KMS-11 (cell line): ENCODE measurements at regions not wholly inside any gene's neighbourhood (a gene's known extent, or its start where the extent isn't known, plus 50 kb on each side); places are given as distances from the start of the nearest gene placed in this dataset.

Experiments used
- H2AFZ ChIP-seq: fragments of 200-600 bp; sonication (generic); 2 replicates; pipeline ENCODE4 v1.6.1; 2016; ENCODE audit warnings: antibody characterized with exemption, mixed run types, low read depth
- H3K27ac ChIP-seq: fragments of 200-600 bp; sonication (generic); 2 replicates; pipeline ENCODE4 v1.6.1; 2016; ENCODE audit warnings: mild to moderate bottlenecking, mixed run types
- H3K27me3 ChIP-seq: fragments of 200-600 bp; sonication (generic); 2 replicates; pipeline ENCODE4 v1.6.1; 2017; ENCODE audit warnings: mild to moderate bottlenecking, low read depth, mixed run types, moderate library complexity; ENCODE audit not compliant: insufficient read depth
- H3K36me3 ChIP-seq: fragments of 200-600 bp; sonication (generic); 2 replicates; pipeline ENCODE4 v1.6.1; 2017; ENCODE audit warnings: mild to moderate bottlenecking, mixed run types; ENCODE audit not compliant: insufficient read depth
- H3K4me1 ChIP-seq: fragments of 200-600 bp; sonication (generic); 2 replicates; pipeline ENCODE4 v1.6.1; 2016; ENCODE audit warnings: mild to moderate bottlenecking, low read depth, mixed run types; ENCODE audit not compliant: poor library complexity, severe bottlenecking
- H3K4me2 ChIP-seq: fragments of 200-600 bp; sonication (generic); 2 replicates; pipeline ENCODE4 v1.7.0; 2016; ENCODE audit warnings: mild to moderate bottlenecking, mixed run types
- H3K4me3 ChIP-seq: fragments of 200-600 bp; sonication (generic); IDR thresholded peaks from 2 replicates; pipeline ENCODE4 v1.6.1; 2017; ENCODE audit warnings: low read depth, low read length, mixed read lengths; ENCODE audit not compliant: insufficient read depth
- H3K79me2 ChIP-seq: fragments of 200-600 bp; sonication (generic); 2 replicates; pipeline ENCODE4 v1.6.1; 2016; ENCODE audit warnings: low read depth, mixed run types; ENCODE audit not compliant: insufficient read depth
- H3K9ac ChIP-seq: fragments of 200-600 bp; sonication (generic); 2 replicates; pipeline ENCODE4 v1.6.1; 2016; ENCODE audit warnings: mild to moderate bottlenecking, mixed run types
- H4K20me1 ChIP-seq: fragments of 200-600 bp; sonication (generic); 2 replicates; pipeline ENCODE4 v1.6.1; 2016; ENCODE audit warnings: mild to moderate bottlenecking, mixed run types; ENCODE audit not compliant: insufficient read depth
- CTCF ChIP-seq: fragments of 200-600 bp; sonication (generic); conservative IDR thresholded peaks from 2 replicates; pipeline ENCODE4 v1.6.1; 2017; ENCODE audit warnings: low read depth, mild to moderate bottlenecking, antibody characterized with exemption, low read length, moderate library complexity, mixed read lengths

DNA sequence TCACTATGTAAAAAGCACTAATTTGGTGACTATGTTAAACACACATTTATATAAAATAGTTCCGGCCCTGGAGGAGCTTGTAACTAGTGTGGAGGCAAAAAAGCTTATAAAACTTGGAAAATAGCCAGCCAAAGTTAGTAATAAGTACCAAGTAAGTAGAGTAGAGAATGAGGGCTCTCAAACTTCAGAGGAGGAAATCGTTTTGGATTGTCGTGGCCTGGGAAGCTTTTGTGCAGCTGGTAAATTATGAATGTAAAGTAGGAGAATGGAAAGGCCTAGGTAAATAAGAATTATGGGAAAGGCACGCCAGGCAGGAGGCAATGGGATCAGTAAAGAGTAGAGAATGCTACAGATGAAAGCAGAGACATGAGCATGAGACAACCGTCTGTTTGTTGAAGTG lies 832.7 kb upstream of the ZNF608 start:
- no peak overlapping the region for H3K4me2 ChIP-seq
- H3K36me3 ChIP-seq, result no peaks in the 10 kb centered on the region
- H3K27me3 ChIP-seq, result no peaks in the 10 kb centered on the region
- no peaks in the 10 kb centered on the region for H3K4me1 ChIP-seq
- H3K27ac ChIP-seq, result no peak overlapping the region
- no peak for TF ChIP-seq CTCF
- H4K20me1 ChIP-seq, result no peaks in the 10 kb centered on the region
- H2AFZ ChIP-seq, result no peak overlapping the region
- H3K4me3 ChIP-seq, result no peak overlapping the region
- H3K9ac ChIP-seq, result no peak overlapping the region
- H3K79me2 ChIP-seq, result no peaks in the 10 kb centered on the region

DNA sequence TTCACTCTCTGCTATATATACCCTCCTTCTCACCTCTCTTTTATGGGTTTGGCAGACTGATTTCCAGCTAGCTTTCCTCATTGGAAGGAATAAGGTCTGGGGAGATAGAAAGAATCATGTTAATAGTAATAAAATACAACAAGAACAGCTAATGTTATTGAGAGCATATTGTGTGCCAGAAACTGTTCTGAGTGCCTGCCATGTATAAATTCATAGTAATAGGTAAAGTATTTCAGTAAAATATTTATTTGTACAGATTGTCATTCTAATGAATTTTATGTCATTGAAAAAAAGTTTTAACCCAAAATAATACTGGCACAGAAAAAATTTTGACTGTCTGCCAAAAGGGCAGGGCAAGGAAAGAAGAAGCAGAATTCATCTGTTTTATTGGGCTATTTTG lies 834.9 kb upstream of the ZNF608 start:
- H3K79me2 ChIP-seq, result no peaks in the 10 kb centered on the region
- H3K4me3 ChIP-seq, result no peak overlapping the region
- TF ChIP-seq CTCF, result no peak
- no peaks in the 10 kb centered on the region for H4K20me1 ChIP-seq
- no peak overlapping the region for H3K9ac ChIP-seq
- H3K27ac ChIP-seq, result no peak overlapping the region
- H3K4me1 ChIP-seq, result no peaks in the 10 kb centered on the region
- no peak overlapping the region for H2AFZ ChIP-seq
- H3K27me3 ChIP-seq, result no peaks in the 10 kb centered on the region
- H3K36me3 ChIP-seq, result no peaks in the 10 kb centered on the region
- H3K4me2 ChIP-seq, result no peak overlapping the region

DNA sequence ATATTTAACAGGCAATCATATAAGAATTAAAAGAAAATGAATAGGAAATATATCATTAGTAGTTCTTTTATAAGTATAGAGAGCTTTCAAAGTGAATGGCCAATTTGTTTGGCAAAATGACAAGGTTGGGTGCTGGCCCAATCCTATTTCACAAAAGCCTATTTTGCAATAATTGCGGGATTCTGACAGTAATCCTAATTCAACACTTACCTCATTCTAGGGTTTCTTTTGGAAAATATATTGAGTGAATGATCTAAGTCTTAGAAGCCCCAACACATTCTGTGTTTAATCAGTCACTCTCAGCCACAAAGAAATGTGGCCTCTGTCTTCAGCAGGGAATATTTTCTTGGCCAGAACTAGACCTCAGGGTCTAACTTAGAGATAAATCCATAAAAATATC lies 835.9 kb upstream of the ZNF608 start:
- no peak overlapping the region for H3K27ac ChIP-seq
- no peaks in the 10 kb centered on the region for H3K27me3 ChIP-seq

GRCh38 chr5:125583321-125584139 lies 837.1 kb upstream of the ZNF608 start:
- H3K36me3 ChIP-seq, result no peaks in the 10 kb centered on the region
- no peaks in the 10 kb centered on the region for H3K79me2 ChIP-seq
- no peaks in the 10 kb centered on the region for H3K27me3 ChIP-seq
- no peak overlapping the region for H3K4me2 ChIP-seq
- no peaks in the 10 kb centered on the region for H3K4me1 ChIP-seq
- no peak overlapping the region for H3K4me3 ChIP-seq
- no peak overlapping the region for H3K27ac ChIP-seq
- no peak overlapping the region for H2AFZ ChIP-seq
- no peak for TF ChIP-seq CTCF
- no peak overlapping the region for H3K9ac ChIP-seq
- no peaks in the 10 kb centered on the region for H4K20me1 ChIP-seq

More for the DNA sequence above, 835.9 kb upstream of the ZNF608 start:
- no peak overlapping the region for H3K4me2 ChIP-seq
- H3K79me2 ChIP-seq, result no peaks in the 10 kb centered on the region
- no peak overlapping the region for H2AFZ ChIP-seq
- no peaks in the 10 kb centered on the region for H3K4me1 ChIP-seq
- no peaks in the 10 kb centered on the region for H4K20me1 ChIP-seq
- no peak for TF ChIP-seq CTCF
- H3K36me3 ChIP-seq, result no peaks in the 10 kb centered on the region
- H3K4me3 ChIP-seq, result no peak overlapping the region
- H3K9ac ChIP-seq, result no peak overlapping the region
